ENCODE measurements at regions not wholly inside any gene's neighbourhood (a gene's known extent, or its start where the extent isn't known, plus 50 kb on each side); places are given as distances from the start of the nearest gene placed in this dataset.

- Histone ChIP-seq H3K36me3 (ENCODE audit: control insufficient read depth in 1 of 2, insufficient read depth in 2 of 2, low read length in 2 of 2) (no peaks in the 10 kb centered on the region), H3K4me3 (replicated peaks in 1 of 2; ENCODE audit: low read depth in 1 of 2, low read length in 2 of 2) (no peak overlapping the region), H3K27ac (ENCODE audit: low read depth, low read length) (no peak overlapping the region), H2AFZ (ENCODE audit: low read depth, low read length, poor library complexity, severe bottlenecking) (no peak overlapping the region), H3K9me3 (ENCODE audit: control insufficient read depth in 1 of 2, insufficient read depth in 1 of 2, low read depth in 1 of 2, low read length in 2 of 2) (no peaks in the 10 kb centered on the region), H4K20me1 (ENCODE audit: insufficient read depth) (no peaks in the 10 kb centered on the region), H3K9me2 (ENCODE audit: insufficient read depth) (no peaks in the 10 kb centered on the region), H3K27me3 (ENCODE audit: insufficient read depth, low read length) (peaks cover 10% of the 10 kb centered on the region; the same call in 1 of the 2 replicates), H3K4me2 (ENCODE audit: low read length) (no peak overlapping the region), H3K79me2 (ENCODE audit: insufficient read depth, low read length) (no peaks in the 10 kb centered on the region), H3K9ac (ENCODE audit: low read length) (no peak overlapping the region), H3K4me1 (ENCODE audit: control insufficient read depth in 1 of 2, insufficient read depth in 2 of 2, low read length in 2 of 2) (peaks cover 0 to 8% of the 10 kb centered on the region in 2 experiments; a peak in 1 of 4 replicates)
- CTCF ChIA-PET, result no interaction called here
- BruUV-seq (replicated peaks), result no TSS peak
- DNase-seq (ENCODE audit: low read depth, low spot score) (no peak), ATAC-seq (no peak)
- POLR2A ChIA-PET, result no interaction called here
- intact Hi-C loops (cut with micrococcal nuclease), result no loop called here
- TF ChIP-seq ATF3 (IDR thresholded peaks at IDR 0.05), result no peak
- TF ChIP-seq RAD21 (IDR thresholded peaks at IDR 0.05; ENCODE audit: low read depth), result no peak
- TF ChIP-seq SIN3A (IDR thresholded peaks at IDR 0.05; ENCODE audit: low read depth), result no peak
- TF ChIP-seq, protein P1, sequence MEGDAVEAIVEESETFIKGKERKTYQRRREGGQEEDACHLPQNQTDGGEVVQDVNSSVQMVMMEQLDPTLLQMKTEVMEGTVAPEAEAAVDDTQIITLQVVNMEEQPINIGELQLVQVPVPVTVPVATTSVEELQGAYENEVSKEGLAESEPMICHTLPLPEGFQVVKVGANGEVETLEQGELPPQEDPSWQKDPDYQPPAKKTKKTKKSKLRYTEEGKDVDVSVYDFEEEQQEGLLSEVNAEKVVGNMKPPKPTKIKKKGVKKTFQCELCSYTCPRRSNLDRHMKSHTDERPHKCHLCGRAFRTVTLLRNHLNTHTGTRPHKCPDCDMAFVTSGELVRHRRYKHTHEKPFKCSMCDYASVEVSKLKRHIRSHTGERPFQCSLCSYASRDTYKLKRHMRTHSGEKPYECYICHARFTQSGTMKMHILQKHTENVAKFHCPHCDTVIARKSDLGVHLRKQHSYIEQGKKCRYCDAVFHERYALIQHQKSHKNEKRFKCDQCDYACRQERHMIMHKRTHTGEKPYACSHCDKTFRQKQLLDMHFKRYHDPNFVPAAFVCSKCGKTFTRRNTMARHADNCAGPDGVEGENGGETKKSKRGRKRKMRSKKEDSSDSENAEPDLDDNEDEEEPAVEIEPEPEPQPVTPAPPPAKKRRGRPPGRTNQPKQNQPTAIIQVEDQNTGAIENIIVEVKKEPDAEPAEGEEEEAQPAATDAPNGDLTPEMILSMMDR (IDR thresholded peaks at IDR 0.05 in 2 of 3, conservative IDR thresholded peaks at IDR 0.05 in 1 of 3; ENCODE audit: borderline replicate concordance in 1 of 3, insufficient read depth in 1 of 3, low read depth in 2 of 3, low read length in 2 of 3), result no peak
- TF ChIP-seq EGR1 (IDR thresholded peaks at IDR 0.05; ENCODE audit: low read depth), result no peak
- TF ChIP-seq ELF1 (IDR thresholded peaks at IDR 0.05; ENCODE audit: borderline replicate concordance, low read depth), result no peak
- no peak for TF ChIP-seq CEBPB (IDR thresholded peaks at IDR 0.05; ENCODE audit: low read depth)
- no peak for TF ChIP-seq POLR2A (IDR thresholded peaks at IDR 0.05; ENCODE audit: borderline replicate concordance, extremely low read depth, insufficient read depth, insufficient read length)
- TF ChIP-seq EZH2 (IDR thresholded peaks at IDR 0.05), result no peak
- no peak for TF ChIP-seq EZH2phosphoT487 (IDR thresholded peaks at IDR 0.05; ENCODE audit: borderline replicate concordance)
- TF ChIP-seq, protein P2, sequence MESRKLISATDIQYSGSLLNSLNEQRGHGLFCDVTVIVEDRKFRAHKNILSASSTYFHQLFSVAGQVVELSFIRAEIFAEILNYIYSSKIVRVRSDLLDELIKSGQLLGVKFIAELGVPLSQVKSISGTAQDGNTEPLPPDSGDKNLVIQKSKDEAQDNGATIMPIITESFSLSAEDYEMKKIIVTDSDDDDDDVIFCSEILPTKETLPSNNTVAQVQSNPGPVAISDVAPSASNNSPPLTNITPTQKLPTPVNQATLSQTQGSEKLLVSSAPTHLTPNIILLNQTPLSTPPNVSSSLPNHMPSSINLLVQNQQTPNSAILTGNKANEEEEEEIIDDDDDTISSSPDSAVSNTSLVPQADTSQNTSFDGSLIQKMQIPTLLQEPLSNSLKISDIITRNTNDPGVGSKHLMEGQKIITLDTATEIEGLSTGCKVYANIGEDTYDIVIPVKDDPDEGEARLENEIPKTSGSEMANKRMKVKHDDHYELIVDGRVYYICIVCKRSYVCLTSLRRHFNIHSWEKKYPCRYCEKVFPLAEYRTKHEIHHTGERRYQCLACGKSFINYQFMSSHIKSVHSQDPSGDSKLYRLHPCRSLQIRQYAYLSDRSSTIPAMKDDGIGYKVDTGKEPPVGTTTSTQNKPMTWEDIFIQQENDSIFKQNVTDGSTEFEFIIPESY (IDR thresholded peaks at IDR 0.05; ENCODE audit: extremely low read depth, insufficient replicate concordance, low read length), result no peak
- TF ChIP-seq CBX3 (IDR thresholded peaks at IDR 0.05; ENCODE audit: low read depth), result no peak
- TF ChIP-seq SRF (IDR thresholded peaks at IDR 0.05; ENCODE audit: low read depth), result no peak
- no peak for TF ChIP-seq MAX (IDR thresholded peaks at IDR 0.05)
- RAD21 ChIA-PET (ENCODE audit: low non-redundant PET in 1 of 2, low total read pairs in 2 of 2, uncharacterized antibody in 2 of 2, unreplicated experiment in 2 of 2), result no interaction called here
Observed at GRCh38 chr2:105537920-105538319, 139.1 kb upstream of the FHL2 start.

Measured in HCT116 (cell line).